M059J (cell line): ENCODE measurements at regions not wholly inside any gene's neighbourhood (a gene's known extent, or its start where the extent isn't known, plus 50 kb on each side); places are given as distances from the start of the nearest gene placed in this dataset.
"Not testable (repeated sequence)": the region's sequence is repeated elsewhere in the genome, so short reads cannot be mapped to it uniquely, and the experiment has no call there.

Source experiments
- DNase-seq: peaks from one replicate; pipeline ENCODE4 v3.0.0-alpha.2; 2012; ENCODE audit warnings: low read depth

DNA sequence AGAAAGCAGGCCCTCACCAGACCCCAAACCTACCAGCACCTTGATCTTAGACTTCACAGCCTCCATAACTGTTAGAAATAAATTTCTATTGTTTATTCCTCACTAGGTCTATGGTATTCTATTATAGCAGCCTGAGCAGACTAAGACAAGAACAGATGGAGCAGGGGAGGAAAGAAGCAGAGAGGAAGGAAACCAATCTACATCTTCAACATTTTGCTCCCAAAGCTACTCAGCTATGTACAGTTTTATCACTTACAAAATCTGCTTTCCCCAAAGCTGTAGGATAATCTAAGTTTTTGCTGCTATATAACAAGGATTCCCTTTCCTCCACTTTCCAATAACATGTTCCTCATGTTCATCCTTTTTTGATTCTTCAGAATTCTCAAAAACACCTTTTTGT, 274.4 kb upstream of the CHAC2 start:
- no peak for DNase-seq

DNA sequence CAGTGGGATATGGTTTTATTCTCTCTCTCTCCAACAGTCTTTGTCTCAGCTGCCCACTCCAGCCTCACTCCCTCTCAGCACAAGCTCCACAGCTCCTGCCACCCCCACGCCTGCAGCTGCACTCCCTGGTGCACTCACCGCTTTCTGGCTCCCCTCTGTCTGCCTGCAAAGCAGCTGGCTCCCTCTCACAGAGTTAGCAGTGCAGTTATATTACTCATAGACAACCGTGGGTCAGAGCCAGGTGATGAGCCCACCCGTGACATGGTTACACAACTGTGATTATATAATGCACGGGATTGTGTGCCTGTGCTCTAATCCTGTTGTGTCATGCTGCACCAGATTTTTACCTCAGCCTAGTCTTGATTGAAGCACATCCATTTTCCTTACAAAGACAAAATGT, 276.9 kb upstream of the CHAC2 start:
- no peak for DNase-seq

DNA sequence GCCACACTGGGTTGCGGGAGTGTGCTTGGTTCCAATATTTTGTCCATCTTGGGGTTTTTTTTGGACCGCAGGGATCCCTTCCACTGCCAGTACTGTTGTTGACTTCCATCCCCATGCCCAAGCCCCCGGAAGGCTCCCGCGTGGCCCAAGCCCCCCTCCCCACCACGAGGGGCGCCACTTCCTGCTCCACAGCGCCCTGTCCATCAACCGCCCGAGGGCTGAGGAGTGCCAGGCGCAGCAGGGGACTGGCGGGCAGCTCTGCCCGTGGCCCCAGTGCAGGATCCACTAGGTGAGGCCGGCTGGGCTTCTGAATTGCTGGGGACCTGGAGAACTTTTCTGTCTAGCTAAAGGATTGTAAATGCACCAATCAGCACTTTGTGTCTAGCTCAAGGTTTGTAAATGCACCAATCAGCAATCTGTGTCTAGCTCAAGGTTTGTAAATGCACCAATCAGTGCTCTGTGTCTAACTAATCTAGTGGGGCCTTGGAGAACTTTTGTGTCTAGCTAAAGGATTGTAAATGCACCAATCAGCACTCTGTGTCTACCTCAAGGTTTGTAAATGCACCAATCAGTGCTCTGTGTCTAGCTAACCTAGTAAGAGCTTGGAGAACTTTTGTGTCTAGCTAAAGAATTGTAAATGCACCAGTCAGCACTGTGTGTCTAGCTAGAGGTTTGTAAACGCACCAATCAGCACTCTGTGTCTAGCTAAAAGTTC, 281.3 kb upstream of the CHAC2 start:
- not testable (repeated sequence) for DNase-seq

DNA sequence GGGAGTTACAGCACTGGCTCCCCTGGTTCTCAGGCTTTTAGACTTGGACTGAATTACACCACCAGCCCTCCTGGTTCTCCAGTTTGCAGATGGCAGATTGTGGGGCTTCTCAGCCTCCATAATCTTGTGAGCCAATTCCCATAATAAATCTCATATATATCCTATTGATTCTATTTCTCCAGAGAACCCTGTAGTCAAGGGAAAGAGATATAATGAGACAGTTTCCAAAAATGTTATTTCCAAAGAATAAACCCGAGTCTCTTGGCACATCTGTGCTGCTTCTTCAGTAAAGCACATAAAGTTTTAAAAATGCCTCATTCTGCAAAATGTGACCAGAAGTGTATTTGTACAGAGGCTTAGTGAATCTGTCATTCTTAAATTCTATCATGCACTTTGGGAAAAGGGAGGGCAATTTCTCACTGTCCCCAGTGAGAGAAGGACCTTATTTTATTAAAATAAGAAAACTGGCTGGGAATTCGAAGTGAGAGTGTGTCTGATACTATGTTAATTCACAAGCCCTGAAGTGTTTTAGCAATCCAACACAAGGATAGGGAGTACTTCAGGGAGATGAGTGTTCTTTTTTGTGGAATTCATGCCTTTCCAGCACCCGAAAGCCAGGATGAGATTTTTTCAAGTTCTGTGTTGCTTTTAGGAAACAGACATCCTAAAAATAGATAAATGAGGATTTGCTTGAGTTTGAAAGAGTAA, 282.4 kb upstream of the CHAC2 start:
- DNase-seq, result no peak

DNA sequence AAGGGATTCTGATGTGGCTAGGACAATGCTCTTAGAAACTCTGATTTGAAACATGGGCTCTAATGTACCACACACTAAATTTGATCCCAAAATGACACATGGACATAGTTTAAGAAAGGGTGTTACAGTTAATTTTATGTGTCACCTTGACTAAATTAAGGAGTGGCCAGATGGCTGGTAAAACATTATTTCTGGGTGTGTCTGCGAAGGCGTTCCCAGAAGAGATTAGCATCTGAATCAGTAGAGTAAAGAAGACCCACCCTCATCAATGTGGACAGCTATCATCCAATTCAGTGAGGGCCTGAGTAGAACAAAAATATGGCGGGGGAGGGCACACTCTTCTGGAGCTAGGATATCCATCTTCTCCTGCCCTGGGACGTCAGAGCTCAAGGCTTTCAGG, 283.1 kb upstream of the CHAC2 start:
- DNase-seq, result no peak

DNA sequence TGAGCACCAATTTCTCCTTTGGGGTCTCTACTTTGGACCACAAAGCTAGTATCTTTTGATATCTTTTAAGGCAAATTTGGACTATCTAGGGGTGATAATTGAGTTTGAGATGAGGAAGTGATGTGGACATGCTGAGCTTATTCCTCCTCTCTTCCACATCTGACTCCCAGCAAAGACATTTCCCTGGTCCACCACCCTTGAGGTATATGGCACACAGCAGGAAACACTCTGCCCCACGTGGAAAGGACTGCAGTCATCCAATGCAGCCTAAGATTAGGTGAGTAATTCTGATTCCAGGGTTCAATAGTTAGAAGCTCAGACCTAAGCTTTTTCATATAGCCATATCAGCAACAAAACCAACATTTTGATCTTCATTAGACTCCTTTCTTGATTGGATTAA, 290.1 kb upstream of the CHAC2 start:
- no peak for DNase-seq

DNA sequence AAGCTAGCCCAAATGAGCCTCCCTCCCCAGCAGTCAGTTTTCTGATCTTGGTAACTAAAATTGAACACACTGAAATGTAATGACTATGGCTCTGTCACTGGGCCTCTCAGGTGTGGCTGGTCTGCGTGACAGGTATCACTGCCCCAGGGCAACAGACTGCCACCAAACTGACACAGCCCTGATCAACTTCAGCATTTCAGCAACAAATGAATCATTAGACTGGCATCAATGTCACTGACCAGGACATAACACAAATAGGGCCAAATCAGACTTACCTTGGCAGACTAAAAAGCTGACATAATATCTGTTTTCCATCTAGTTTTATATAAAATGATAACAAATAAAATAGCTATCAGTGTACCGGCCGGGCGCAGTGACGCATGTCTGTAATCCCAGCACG, 290.8 kb upstream of the CHAC2 start:
- DNase-seq, result peak; percentile 16

DNA sequence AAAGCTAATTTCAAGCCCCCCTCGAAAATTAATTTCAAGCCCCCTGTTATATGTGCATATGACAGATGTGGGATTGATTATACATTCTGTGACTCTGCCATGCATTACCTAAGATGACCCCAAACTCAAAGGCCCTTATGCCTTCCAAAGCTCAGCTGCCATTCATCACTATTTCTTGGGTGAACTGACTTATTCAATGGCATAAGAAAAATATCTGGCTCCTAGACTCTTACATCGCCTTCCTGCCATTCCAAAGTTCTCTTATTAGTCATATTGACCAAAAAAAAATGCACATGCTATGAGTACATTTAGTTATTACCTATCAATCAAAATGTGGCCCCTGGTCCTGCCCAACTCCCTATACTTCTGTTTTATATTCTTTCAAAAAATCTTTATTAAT, 291.8 kb upstream of the CHAC2 start:
- DNase-seq, result peak; percentile 51

DNA sequence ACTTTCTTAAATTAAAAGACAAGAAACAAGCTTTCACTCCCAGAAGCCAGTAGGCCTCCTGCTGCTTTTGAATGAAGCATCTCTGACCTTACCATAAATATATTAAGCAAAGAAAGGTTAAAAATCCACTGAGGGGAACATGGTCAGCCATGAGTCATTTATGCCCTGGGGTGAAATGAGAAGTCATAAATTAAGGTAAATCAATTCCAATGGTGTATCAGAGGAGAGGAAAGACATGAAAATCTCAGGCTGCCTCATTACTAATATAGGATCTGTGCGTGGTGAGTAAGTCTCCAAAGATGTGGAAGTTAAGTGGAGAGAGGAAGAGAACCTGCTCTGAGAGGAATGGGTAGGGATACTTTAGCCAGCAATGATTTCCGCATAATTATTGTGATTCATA, 292.3 kb upstream of the CHAC2 start:
- peak; percentile 95 for DNase-seq

DNA sequence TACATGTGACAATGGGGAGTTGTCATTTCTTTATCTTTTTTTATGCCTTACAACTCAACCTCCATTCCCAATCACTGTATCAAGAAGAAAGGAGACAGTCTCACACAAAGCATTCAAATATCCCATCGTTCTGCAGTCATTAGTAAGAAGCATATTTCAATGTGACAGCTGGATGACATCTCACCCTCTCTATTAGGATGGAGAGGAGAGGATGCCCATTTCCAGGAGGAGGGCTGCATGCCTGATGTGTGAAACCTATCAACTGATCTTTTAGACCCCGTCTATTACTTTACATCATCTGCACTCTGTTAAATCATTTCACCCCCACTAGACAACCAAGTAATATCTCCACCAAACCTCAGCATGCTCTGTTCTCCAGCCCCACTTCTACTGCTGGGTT, 292.7 kb upstream of the CHAC2 start:
- DNase-seq, result no peak

DNA sequence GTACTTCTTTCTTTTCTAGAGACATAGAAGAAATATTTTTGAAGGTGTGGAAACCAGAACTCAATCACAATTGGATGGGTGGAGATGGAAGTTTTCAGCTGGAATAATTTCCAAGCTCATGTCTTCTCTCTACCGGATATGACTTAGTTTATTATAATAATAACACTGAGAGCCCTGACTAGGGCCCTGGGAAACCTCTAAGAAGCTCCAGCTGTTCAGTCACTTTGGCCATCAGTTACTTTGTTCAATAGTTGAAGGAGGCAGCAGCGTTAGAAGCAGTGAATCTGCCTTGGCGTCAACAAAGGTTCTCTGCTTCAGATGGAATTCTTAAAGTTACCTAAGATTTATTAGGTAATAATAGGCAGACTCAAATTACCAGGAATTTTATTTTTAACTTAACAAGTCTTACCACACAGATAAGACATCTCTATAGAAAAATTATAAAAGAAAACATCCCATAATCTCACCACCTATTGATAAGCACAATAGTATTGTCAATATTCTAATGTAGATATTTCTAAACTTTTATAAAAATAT, 293.8 kb upstream of the CHAC2 start:
- no peak for DNase-seq

DNA sequence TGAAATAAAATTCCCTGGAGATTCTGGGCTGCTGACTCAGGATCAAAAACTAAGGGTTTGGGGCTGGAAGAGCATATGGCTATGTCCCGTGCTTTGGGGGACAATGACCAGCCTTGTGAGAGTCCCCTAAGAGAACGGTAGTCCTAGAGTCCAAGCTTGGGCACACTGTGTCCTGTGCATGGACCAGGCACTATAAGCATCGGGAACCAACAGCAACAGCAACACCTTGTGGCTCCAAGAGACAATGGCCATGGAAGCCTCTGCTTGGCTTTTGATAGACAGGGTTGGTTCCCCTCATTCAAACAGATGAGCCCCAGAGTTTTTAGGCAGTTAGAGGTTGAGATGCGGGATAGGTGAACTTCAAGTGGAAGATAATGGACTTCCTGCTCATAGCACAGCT, 294.4 kb upstream of the CHAC2 start:
- peak; percentile 27 for DNase-seq

DNA sequence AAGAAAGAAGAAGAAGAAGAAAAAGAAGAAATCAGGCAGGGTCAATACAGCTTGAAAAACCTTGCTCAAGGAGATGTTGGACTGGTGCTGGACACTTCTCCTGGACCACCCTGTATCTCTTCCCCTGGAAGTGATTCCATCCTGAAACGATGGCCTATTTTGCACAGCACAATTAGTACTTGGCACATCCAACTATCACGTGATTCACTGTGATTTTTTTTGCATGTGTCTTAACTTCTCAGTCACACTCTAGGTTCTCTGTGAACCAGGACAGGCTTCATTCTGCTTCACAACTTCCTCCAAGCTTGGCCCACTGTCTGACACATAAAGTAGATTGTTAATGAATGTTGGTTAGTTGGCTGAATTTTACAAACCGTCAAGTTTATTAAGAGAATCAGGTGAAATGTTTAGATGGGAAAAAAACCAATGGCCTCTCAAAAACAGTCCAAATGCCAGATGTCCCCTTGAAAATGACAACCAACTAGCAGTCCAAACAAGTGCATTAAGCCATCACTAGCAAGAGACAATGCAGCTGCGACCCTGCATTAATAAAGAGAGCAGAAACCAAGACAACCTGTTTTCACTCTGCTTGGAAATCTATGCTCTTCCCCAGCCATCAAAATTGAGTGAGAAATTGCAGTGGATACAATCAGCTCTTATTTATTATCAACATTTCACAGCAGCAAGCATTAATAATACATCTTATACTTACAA, 300.0 kb upstream of the CHAC2 start:
- no peak for DNase-seq

DNA sequence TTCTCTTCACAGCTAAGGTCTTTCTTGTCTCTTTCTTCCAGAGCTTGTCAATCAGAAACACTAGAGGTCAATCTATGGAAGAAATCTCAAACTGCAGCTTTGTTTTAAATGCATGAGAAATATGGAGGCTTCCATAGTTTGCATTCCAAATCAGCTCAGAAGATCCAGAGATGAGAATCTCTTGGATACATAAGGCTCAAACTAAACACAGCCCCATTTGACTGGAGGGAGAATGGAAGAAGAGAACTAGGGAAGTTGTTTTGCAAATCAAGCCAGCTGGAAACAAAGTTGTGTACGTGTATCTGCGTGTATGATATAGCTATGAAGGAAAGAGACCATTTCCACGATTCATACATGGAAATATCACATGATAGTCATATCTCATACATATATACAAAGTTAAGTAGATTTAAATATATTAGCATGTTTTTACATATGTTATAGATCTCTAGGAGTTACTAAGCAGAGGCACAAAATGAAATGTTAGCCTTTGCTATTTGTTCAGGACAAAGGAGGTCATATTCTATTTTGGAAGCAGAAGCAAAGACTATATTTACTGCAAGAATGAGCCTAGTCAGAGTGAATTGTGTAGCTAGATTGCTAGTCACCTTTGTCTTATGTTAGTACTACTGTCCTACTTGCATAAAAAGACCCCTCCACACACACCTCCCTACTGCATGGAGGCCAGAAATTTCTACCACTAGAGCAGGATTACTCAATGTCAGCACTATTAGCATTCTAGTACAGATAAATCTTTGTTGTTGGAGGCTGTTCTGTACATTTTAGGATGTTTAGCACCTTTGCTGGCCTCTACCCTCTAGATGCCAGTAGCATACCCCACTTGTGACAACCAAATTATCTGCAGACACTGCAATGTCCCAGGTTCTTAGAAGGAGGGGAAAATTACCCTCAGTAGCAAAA, 303.5 kb upstream of the CHAC2 start:
- DNase-seq, result no peak

DNA sequence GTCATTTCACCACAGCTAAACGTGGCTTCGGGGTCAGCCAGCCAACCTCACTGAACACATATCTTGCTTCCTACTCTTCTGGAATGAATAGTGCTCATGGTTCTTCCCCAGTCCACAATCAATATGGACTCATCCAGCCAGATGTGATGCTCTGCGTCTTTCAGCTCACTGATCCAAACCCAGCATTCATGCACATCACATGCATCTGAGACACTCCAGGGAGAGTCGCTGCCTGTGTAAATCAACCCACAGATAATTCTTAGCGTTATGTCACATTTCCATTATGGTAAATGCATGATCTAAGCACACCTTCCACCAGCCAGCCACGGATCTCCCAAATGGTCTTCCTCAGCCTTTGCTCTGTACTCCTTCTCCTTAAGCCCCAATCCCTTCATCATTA, 306.7 kb upstream of the CHAC2 start:
- no peak for DNase-seq

DNA sequence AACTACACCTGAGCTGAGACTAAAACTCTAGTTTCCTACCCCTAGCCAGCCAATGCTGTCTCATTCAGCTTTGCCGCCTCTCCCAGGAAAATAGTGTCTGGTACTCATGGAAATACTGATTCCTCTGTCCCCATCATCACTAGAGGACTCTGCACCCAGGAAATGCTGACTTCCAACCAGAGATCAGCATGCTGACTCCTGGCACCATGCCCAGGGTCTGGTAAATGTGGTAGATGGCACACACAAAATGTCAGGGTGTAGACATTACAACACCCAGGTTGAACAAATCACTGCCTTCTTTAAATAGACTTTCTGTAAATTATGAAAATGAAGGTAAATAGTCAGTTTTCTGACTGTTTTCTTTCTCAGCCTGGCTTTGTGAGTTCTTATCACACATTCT, 307.3 kb upstream of the CHAC2 start:
- DNase-seq, result peak; percentile 33

DNA sequence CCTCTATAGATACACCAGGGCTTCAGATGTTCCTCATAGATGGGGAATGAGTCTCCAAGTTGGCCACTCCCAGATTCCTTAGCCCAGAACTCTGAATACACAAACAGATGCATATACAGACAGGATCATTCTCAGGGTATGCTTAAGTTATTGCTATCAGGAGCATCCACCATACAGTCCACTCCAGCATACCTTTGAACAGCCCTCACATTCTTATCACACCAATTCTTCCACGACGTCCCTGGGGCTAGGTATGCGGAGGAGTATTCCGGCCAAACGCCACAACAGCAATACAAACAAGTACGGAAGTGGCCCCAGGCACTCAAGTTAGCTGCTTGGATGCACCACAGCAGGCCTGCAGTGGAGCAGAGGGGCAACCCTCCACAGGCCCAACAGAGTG, 312.5 kb upstream of the CHAC2 start:
- DNase-seq, result no peak

DNA sequence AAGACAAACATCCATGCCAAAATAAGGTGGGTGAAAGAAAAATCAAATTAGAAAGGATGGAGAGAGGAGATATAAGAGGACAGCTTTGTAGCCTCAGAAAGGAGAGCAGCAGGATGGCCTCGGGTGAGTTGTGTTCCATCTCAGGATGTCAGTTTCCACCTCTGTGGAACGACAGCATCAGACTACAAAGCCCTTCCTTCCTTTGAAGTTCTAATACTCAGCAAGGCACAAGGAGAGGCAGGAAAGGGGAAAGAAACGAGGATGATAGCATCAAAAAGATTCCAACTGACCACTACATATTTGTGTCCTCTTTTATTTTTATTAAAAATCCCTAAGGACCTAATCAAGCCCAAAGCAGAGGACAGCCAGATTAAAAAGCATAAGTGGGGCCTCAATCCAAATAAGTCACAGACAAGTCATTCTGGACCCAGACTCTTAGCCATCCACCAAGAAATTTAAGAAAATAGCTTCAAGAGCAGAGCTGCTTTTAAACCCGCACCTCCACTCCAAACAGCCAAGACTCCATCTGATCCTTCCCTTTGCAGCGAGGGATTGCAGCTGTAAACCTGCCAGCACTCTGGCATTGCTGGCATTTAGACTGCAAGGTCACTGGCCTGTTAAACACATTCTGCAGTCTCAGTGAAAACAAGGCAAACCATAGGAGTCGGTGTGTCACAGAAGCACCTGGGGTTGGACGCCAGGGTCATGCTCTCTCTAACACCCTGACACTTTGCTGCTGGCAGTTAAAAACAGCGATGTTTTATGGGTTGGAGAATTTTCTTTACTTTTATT, 314.5 kb upstream of the CHAC2 start:
- DNase-seq, result peak; percentile 32

DNA sequence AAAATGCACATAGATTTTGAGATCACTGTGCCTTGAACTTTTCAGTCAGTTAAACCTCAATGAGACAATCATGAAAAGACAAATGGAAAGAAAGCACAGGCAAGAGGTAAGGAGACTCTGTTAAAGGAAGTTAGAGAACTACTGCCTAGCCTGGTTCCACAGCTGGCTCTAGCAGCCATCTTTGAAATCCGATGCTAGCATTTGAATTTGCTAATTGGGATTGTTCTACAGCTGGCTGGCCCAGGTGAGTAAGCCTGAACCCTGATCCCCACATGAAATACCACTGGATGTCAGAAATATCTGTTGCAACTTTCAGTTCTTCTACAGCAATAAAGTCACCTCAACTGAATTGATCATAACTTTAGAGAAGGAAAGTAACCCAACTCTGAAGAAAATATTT, 315.2 kb upstream of the CHAC2 start:
- DNase-seq, result no peak

DNA sequence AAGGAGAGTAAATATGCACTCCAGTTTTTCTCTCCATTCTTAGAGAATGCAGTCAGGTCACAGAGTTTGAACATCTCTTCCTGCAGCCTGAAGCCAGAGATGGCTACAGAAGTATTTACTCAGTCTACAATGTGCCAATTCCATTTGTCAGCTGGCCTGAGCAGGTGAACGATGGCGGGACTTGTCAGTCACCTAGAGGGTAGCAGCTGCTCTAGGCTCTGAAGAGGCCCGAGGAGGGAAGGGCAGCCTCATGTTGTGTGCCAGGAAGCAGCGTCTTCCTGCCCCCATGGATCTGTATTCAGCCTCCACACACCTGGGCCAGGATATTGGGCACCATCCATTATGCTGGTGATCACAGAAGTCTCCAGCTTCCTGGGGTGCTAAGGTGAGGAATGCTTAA, 316.7 kb upstream of the CHAC2 start:
- no peak for DNase-seq

DNA sequence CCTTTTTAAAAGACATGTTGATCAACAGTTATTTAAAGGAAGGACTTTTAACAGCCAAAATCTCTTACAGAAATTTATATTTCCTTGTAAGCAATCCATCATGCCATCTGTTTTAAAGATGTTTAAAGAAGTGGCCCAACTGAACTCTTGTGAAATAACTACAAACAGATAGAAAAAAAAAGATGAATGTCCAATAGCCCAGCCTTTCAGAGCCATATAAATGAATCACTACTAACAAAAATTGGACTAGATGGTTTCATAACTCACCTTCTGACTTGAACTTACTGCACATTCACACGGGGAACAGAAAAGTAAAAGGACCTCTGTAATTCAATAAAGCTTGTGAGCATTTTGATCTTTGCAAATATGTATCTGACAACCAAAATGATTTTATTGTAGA, 319.0 kb upstream of the CHAC2 start:
- DNase-seq, result no peak
